BJ (cell line): ENCODE measurements at regions not wholly inside any gene's neighbourhood (a gene's known extent, or its start where the extent isn't known, plus 50 kb on each side); places are given as distances from the start of the nearest gene placed in this dataset.

ENCODE experiments used
- CTCF ChIA-PET: fragments of 350-600 bp; formaldehyde crosslinking; extraction: SDS; loops from one replicate; lab custom pipeline; 2021; ENCODE audit warnings: antibody characterized with exemption, inconsistent platforms; lab: Yijun Ruan, JAX
- POLR2A ChIA-PET: fragments of 300-600 bp; sonication (Branson Sonifier 250); formaldehyde crosslinking; extraction: SDS; loops from one replicate; lab custom pipeline; 2021; ENCODE audit warnings: antibody characterized with exemption; lab: Charles Lee
- DNase-seq: peaks from one replicate; pipeline ENCODE4 v3.0.0-alpha.2; 2011; ENCODE audit warnings: low read depth
- H3K27me3 ChIP-seq: 2 replicates; pipeline ENCODE4 v1.6.0; 2011; ENCODE audit warnings: low read length; ENCODE audit not compliant: control insufficient read depth, insufficient read depth
- H3K36me3 ChIP-seq: 2 replicates; pipeline ENCODE4 v1.5.1; 2011; ENCODE audit warnings: low read length; ENCODE audit not compliant: control insufficient read depth, insufficient read depth
- H3K4me3 ChIP-seq: 2 replicates; pipeline ENCODE4 v1.5.1; 2011; ENCODE audit warnings: low read depth, mild to moderate bottlenecking, control low read depth, low read length
- CTCF ChIP-seq: IDR thresholded peaks from 2 replicates; pipeline ENCODE4 v1.5.1; 2011; ENCODE audit warnings: low read depth, mild to moderate bottlenecking, control low read depth, inconsistent platforms, low read length, moderate library complexity; ENCODE audit not compliant: insufficient read depth

GRCh38 chr6:138004430-138005287 is 102.6 kb downstream of the PERP start:
- Histone ChIP-seq H3K36me3 (no peaks in the 10 kb centered on the region), H3K27me3 (0 out of 2 replicates have a peak, but pooled peaks cover 2% of the 10 kb centered on the region), H3K4me3 (no peak overlapping the region)
- ChIA-PET CTCF (interaction anchor here (0.6 to 5.5 kb wide), 22 partner anchors 8 to 910 kb away, joined by 3 to 83 read pairs (median 4); no protein-coding TSS in a partner anchor), POLR2A (no interaction called here)
- DNase-seq, result no peak
- peak; percentile 49 for TF ChIP-seq CTCF

- H3K36me3 ChIP-seq, result no peaks in the 10 kb centered on the region
- H3K27me3 ChIP-seq, result 0 out of 2 replicates have a peak, but pooled peaks cover 2% of the 10 kb centered on the region
- no peak for DNase-seq
- H3K4me3 ChIP-seq, result no peak overlapping the region
- ChIA-PET CTCF (interaction anchor here (1.1 to 4.2 kb wide), 15 partner anchors 9 to 299 kb away, joined by 3 to 32 read pairs (median 5); partner anchors contain the start of gene PERP), POLR2A (no interaction called here)
- no peak for TF ChIP-seq CTCF
These were observed 101.4 kb downstream of the PERP start for GRCh38 chr6:138005846-138006245.

DNA sequence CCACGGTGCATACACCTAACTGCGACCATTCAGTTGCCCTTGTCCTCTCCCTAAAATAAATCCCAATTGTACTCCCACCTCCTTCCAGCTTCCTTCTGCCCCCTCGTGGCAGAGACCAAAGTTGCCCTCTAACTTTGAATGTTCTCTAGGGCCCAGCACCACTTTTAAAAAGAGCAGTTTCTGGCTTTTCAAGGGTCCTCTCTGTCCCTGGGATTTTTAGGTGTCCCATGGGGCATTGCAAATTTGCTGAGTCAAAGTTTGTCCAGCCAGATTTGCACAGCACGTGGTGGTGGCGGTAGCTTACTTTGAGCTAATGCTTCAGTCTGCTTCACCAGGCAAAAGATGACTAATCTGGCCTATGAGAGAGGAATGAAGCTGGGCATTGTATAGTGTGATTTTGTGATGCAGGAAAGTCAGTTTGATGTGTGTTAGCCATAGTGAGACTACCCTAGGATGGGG is 100.2 kb downstream of the PERP start:
- TF ChIP-seq CTCF, result peak; percentile 74
- ChIA-PET CTCF (interaction anchor here (0.8 to 4.2 kb wide), 28 partner anchors 9 to 502 kb away, joined by 3 to 32 read pairs (median 5); partner anchors contain the start of gene PERP), POLR2A (no interaction called here)
- H3K36me3 ChIP-seq, result no peaks in the 10 kb centered on the region
- no peak for DNase-seq
- no peak overlapping the region for H3K4me3 ChIP-seq
- 0 out of 2 replicates have a peak, but pooled peaks cover 2% of the 10 kb centered on the region for H3K27me3 ChIP-seq

DNA sequence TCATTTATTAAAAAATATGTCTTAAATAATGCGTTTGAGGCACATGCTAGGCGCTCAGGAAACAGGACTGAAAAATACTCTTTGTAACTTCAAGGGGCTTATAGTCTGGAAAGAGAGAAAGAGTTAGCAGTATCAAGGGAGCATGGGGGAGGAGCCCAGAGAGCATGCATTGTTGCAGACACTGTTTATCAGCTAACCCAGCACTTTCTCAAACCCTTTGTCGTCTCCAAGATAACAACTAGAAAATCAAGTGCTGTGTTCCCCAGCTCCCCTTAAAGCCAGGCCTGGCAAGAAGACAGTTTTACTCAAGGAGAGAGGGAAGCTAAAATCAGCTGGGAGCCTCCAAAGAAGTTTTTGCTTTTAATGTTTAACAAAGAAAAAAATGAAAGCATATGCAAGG is 98.4 kb downstream of the PERP start:
- DNase-seq, result no peak
- Histone ChIP-seq H3K4me3 (no peak overlapping the region), H3K27me3 (0 out of 2 replicates have a peak, but pooled peaks cover 2% of the 10 kb centered on the region), H3K36me3 (no peaks in the 10 kb centered on the region)
- POLR2A ChIA-PET, result no interaction called here
- TF ChIP-seq CTCF, result no peak
- CTCF ChIA-PET, result interaction anchor here (1.5 to 4.2 kb wide), 4 partner anchors 8 to 107 kb away, joined by 4 to 32 read pairs (median 10); no protein-coding TSS in a partner anchor

DNA sequence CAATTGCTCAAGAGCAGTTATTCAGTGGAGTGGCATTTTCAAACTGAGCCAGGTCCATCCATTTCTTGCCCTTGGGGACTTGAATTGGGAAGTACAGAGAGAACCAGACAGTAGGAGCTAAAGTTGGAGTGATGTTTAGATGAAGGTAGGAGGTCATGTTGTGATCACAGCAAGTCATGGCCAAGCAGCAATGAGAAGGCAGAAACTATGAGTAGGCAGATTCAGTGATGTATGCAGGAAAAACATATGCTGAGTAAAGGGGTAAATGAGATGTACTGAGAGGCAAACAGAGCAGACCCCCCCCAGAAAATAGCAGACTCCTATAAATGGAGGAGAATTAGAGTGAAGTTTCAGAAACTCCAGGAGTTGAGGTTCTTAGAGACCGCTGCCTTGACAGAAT is 95.8 kb downstream of the PERP start:
- ChIA-PET CTCF (interaction anchor here (0.6 kb wide), 1 partner anchor 9 kb away, joined by 3 read pairs; no protein-coding TSS in a partner anchor), POLR2A (no interaction called here)
- 0 out of 2 replicates have a peak, but pooled peaks cover 2% of the 10 kb centered on the region for H3K27me3 ChIP-seq
- no peak overlapping the region for H3K4me3 ChIP-seq
- no peak for DNase-seq
- no peak for TF ChIP-seq CTCF
- H3K36me3 ChIP-seq, result no peaks in the 10 kb centered on the region
